GM10266 (cell line): ENCODE measurements at regions not wholly inside any gene's neighbourhood (a gene's known extent, or its start where the extent isn't known, plus 50 kb on each side); places are given as distances from the start of the nearest gene placed in this dataset.
"Not testable (repeated sequence)": the region's sequence is repeated elsewhere in the genome, so short reads cannot be mapped to it uniquely, and the experiment has no call there.

Source experiments
- DNase-seq: peaks from one replicate; pipeline ENCODE4 v3.0.0; 2012; ENCODE audit errors: extremely low spot score
- CTCF ChIP-seq: IDR thresholded peaks from 2 replicates; pipeline ENCODE4 v1.5.1; 2012; ENCODE audit warnings: mild to moderate bottlenecking, low read depth; ENCODE audit not compliant: control insufficient read depth, insufficient read depth; ENCODE audit errors: missing control alignments

- TF ChIP-seq CTCF, result no peak
- DNase-seq, result no peak
Observed at GRCh38 chr1:238604357-238604756, 713.6 kb upstream of the ZP4 start.

GRCh38 chr1:238601604-238602003 lies 710.9 kb upstream of the ZP4 start:
- DNase-seq, result not testable (repeated sequence)

- TF ChIP-seq CTCF, result no peak
- no peak for DNase-seq
Observed at GRCh38 chr1:238596703-238597102, 706.0 kb upstream of the ZP4 start.

GRCh38 chr1:238592621-238593020 lies 701.9 kb upstream of the ZP4 start:
- TF ChIP-seq CTCF, result no peak

GRCh38 chr1:238589843-238590435 lies 699.2 kb upstream of the ZP4 start:
- TF ChIP-seq CTCF, result no peak

More at GRCh38 chr1:238592621-238593020, 701.9 kb upstream of the ZP4 start:
- no peak for DNase-seq

GRCh38 chr1:238582816-238583215 lies 692.1 kb upstream of the ZP4 start:
- TF ChIP-seq CTCF, result no peak
- DNase-seq, result no peak

More at GRCh38 chr1:238589843-238590435, 699.2 kb upstream of the ZP4 start:
- no peak for DNase-seq

GRCh38 chr1:238581332-238581731 lies 690.6 kb upstream of the ZP4 start:
- TF ChIP-seq CTCF, result no peak
- DNase-seq, result no peak

GRCh38 chr1:238568735-238569134 lies 678.0 kb upstream of the ZP4 start:
- DNase-seq, result no peak
- no peak for TF ChIP-seq CTCF
